ENCODE measurements at regions not wholly inside any gene's neighbourhood (a gene's known extent, or its start where the extent isn't known, plus 50 kb on each side); places are given as distances from the start of the nearest gene placed in this dataset.

DNA sequence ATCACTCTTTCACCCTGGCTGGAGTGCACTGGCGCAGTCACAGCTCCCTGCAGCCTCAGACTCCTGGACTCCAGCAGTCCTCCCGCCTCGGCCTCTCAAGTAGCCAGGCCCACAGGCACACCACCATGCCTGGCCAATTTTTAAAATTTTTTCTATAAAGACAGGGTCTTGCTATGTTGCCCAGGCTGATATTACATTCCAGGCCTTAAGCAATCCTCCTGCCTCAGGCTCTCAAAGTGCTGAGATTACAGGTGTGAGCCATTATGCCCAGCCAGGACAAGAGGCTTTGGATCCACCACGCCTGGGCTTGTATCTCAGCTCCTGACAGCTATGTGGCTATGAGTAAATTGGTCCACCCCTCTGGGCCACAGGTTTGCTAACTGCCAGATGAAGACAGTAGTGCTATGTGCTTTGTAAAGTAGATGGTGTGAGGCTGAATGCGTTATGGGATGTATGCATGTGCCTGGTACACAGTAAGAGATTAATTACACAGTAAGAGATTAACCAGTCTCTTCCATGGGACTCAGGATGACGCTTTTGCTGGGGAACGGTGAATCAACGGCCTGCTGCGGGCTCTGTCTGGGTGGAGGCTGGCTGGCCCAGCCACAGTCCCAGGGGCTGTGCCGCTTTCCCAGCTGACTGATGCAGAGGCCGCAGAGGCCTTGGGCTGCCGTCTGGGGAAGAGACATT, 53.3 kb upstream of the NCOR2 start:
- H3K9ac ChIP-seq (ENCODE audit: low read depth, low read length): no peak overlapping the region
- H3K4me3 ChIP-seq (ENCODE audit: low read length): no peak overlapping the region
- no peaks in the 10 kb centered on the region for H3K36me3 ChIP-seq (ENCODE audit: insufficient read depth, low read depth, low read length)
- no peaks in the 10 kb centered on the region for H3K9me3 ChIP-seq (ENCODE audit: insufficient read depth, low read depth, low read length)
- H3K27me3 ChIP-seq (ENCODE audit: insufficient read depth, low read length): no peaks in the 10 kb centered on the region
- H3K4me1 ChIP-seq (ENCODE audit: insufficient read depth, low read length): no peaks in the 10 kb centered on the region
- H3K27ac ChIP-seq (ENCODE audit: low read length): no peak overlapping the region

DNA sequence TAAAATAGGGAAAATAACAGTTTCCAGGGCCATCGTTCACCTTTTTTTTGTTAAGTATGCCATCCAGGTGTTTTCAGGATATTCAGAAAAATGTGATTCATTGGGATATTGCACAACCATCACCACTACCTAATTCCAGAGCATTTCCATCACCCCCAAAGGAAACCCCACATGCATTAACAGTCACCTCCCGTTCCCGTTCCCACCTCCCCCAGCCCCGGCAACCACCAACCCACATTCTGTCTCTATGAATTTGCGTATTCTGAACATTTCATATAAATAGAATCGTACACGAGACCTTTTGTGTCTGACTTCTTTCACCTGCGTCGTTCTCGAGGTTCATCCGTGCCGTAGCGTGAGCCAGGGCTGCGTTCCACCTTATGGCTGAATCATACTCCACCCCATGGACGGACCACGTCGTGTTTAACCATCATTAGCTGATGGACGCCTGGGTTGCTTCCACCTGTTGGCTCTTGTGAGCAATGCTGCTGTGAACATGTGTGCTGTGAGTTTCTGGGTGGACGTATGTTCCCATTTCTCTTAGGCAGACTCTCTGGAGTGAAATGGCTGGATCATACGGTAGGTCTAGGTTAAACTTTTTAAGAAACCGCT, 51.0 kb upstream of the NCOR2 start:
- no peaks in the 10 kb centered on the region for H3K36me3 ChIP-seq (ENCODE audit: insufficient read depth, low read depth, low read length)
- no peak overlapping the region for H3K9ac ChIP-seq (ENCODE audit: low read depth, low read length)
- H3K27me3 ChIP-seq (ENCODE audit: insufficient read depth, low read length): no peaks in the 10 kb centered on the region
- H3K27ac ChIP-seq (ENCODE audit: low read length): no peak overlapping the region
- no peaks in the 10 kb centered on the region; the same call in 1 of the 2 replicates for H3K9me3 ChIP-seq (ENCODE audit: insufficient read depth, low read depth, low read length)
- no peak overlapping the region for H3K4me3 ChIP-seq (ENCODE audit: low read length)
- no peaks in the 10 kb centered on the region for H3K4me1 ChIP-seq (ENCODE audit: insufficient read depth, low read length)

DNA sequence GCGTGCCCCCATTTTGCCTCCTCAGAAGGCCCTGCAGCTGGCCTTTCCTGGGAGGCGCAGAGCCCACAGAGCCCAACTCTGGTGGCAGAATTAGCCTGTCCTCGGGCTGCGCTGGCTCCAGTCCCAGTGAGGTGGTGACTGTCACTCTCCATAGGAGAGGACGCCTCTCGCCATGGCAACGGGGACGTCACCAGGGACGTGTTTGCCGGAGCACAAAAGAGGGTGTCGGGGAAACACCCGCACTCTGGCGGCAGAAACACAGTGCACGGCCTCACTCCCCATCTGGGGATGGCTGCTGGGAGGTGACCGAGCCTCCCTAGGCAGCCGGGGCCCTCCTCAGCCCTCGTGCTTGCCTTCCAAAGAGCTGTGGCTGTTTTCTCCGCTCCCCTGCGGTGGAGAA, 50.2 kb upstream of the NCOR2 start:
- no peak overlapping the region for H3K9ac ChIP-seq (ENCODE audit: low read depth, low read length)
- H3K27ac ChIP-seq (ENCODE audit: low read length): no peak overlapping the region
- H3K9me3 ChIP-seq (ENCODE audit: insufficient read depth, low read depth, low read length): no peaks in the 10 kb centered on the region; the same call in 1 of the 2 replicates
- H3K4me3 ChIP-seq (ENCODE audit: low read length): no peak overlapping the region
- no peaks in the 10 kb centered on the region for H3K27me3 ChIP-seq (ENCODE audit: insufficient read depth, low read length)
- no peaks in the 10 kb centered on the region for H3K4me1 ChIP-seq (ENCODE audit: insufficient read depth, low read length)
- H3K36me3 ChIP-seq (ENCODE audit: insufficient read depth, low read depth, low read length): no peaks in the 10 kb centered on the region

Data from iPS-20b (cell line).